M059J (cell line): ENCODE measurements at regions not wholly inside any gene's neighbourhood (a gene's known extent, or its start where the extent isn't known, plus 50 kb on each side); places are given as distances from the start of the nearest gene placed in this dataset.
A peak's percentile ranks its signal among the peaks of the same experiment; 100 is the strongest.
"Not testable (repeated sequence)": the region's sequence is repeated elsewhere in the genome, so short reads cannot be mapped to it uniquely, and the experiment has no call there.

Experiments
- DNase-seq: peaks from one replicate; pipeline ENCODE4 v3.0.0-alpha.2; 2012; ENCODE audit warnings: low read depth

GRCh38 chr10:121690152-121690848, 92.1 kb upstream of the FGFR2 start:
- DNase-seq = no peak

GRCh38 chr10:121687095-121687813, 89.0 kb upstream of the FGFR2 start:
- DNase-seq = no peak

DNA sequence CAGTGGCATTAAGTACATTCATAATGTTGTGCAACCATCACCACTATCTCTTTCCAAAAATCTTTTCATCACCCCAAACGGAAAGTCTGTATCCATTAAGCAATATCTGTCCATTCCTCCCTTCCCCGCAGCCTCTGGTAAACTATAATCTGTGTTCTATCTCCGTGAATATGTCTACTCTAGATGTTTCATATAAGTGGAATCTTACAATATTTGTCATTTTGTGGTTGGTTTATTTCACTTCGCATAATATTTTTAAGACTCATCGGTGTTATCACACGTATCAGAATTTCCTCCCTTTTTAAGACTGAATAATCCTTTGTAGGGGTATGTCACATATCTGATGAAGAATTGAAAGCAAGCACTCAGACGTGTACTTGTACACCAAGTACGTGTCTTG, 86.0 kb upstream of the FGFR2 start:
- DNase-seq = no peak

- DNase-seq = no peak
These were observed 85.6 kb upstream of the FGFR2 start for GRCh38 chr10:121683816-121684215.

- DNase-seq = no peak
These were observed 85.1 kb upstream of the FGFR2 start for GRCh38 chr10:121683366-121683765.

- DNase-seq = no peak
These were observed 83.9 kb upstream of the FGFR2 start for GRCh38 chr10:121681997-121682687.

DNA sequence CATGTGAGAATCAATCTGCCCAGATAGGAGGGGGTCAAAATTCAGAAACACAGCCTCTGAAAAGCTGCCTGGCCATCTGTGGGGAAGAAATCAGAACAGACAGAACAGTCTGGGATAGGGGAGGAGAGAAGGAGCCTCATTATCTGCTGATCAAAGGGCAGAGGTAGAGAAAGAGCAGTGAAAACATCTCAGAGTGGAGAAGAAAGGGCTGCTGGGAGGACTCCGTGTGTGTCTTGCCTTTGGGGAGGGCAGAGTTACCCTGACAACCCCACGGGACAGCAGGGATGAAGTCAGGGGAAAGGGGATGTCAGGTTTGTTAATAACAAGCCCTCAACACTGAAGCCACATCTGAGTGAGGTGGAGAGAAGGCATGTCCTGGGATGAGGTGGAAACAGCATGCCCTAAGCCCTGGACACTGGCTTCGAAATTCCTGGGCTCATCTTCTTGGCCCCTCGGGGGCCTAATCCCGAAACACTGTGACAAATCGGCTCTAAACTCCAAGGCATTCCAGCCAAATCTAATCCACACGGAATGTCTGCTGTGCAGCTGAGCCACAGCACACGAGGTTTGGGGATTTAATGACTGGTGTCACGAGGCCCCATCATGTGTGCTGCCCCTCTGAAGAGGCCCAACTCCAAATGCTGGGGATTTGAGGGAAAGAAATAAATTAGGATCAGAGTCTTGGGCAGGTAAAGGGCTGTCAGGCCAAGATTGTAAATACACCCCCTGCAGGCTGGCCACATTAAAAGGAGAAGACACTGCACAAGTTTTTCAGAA, 82.8 kb upstream of the FGFR2 start:
- DNase-seq = no peak

GRCh38 chr10:121679916-121680315, 81.7 kb upstream of the FGFR2 start:
- DNase-seq = no peak

DNA sequence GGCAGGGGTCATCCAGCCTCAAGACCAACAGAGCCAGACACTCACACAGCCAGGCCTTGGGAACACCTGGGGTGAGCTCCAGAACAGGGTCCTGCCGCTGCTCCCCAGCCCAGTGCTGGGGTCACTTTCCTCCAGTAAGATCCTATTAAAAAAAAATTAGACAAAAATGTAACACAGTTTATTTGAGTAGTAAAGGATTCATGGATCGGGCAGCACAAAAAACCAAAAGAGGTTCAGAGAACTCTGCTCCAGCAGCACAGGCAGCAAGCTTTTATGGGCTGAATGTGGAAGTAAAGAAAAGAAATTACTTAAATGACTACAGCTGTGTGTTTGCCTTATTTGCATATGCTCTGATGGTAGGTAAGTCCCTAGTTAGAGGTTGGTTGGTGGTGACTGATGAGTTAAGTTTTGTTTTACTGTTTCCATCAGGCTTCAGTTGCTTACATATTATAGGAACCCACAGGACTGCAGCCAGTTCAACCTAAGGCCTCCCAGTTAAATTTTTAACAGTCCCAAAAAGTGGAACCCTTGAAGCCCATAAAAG, 80.5 kb upstream of the FGFR2 start:
- DNase-seq = no peak

- DNase-seq = no peak
These were observed 79.6 kb upstream of the FGFR2 start for GRCh38 chr10:121677880-121678279.

DNA sequence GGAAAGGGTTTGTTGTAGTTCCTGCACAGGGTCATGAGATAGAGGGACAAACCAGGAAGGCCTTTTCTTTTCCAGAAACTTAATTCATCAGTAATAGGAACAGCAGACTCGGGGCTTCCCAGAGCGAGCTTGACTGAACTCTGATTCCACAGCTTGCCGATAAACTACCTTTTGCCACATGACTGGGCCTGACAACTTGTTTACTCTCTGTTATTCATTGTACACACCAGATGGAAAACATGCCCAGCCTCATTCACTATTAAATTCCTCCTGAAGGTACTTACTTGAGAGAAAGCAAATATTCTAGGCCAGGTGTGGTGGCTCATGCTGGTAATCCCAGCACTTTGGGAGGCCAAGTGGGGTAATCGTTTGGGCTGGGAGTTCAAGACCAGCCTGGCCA, 77.1 kb upstream of the FGFR2 start:
- no peak for DNase-seq

- DNase-seq = no peak
These were observed 76.6 kb upstream of the FGFR2 start for GRCh38 chr10:121674885-121675284.

DNA sequence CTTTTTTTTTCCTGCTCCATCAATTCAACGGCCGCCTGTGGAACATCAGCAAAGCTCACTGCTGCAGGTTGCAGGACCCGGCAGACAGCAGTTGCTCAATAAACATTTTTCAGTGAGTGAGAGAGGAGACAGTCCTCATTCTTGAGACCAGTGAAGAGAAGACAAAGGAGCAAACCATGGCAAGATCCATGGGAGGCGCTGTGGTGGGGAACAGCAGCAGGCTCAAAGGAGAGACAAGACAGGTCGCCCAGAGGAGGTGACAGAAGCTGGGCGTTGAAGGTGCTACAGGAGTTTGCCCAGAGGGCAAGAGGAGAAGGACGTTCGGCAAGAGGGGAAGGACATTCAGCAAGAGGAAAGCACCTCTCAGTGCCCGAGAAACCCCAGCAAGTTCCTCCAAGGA, 74.5 kb upstream of the FGFR2 start:
- no peak for DNase-seq

GRCh38 chr10:121669840-121670239, 71.6 kb upstream of the FGFR2 start:
- not testable (repeated sequence) for DNase-seq

DNA sequence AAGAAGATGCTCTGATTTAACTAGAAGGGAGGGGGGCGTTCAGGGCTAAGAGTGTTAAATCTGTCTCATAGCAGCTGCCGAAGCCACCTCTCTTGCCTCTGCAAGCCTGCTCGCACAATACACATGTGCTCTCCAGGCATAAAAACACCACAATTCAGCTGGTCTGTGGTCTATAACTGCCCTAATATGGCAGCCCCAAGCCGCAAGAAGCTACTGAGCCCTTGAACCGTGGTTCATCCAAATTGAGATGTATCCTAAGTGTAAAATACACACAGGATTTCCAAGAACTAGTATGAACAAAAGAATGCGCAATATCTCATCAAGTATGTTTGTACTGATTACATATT, 70.8 kb upstream of the FGFR2 start:
- DNase-seq = no peak

- DNase-seq = peak; percentile 46
These were observed 70.2 kb upstream of the FGFR2 start for GRCh38 chr10:121668314-121669027.

DNA sequence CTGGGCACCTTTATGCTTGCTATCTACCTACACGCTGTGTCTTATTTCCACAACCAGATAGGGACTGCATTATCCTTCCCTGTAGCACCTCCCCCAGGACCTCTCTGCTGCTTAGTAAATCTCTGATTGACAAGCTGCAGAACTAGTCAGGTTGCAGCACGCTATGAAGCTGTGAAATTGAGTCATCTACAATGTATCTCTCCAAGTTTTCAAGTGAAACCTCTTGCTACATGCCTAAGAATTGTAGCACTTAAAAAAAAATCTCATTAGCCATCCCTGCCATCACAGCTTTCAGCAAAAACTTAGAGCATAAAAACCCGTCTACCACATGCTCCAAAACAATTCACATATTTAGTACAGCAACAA, 69.7 kb upstream of the FGFR2 start:
- DNase-seq = peak; percentile 14

DNA sequence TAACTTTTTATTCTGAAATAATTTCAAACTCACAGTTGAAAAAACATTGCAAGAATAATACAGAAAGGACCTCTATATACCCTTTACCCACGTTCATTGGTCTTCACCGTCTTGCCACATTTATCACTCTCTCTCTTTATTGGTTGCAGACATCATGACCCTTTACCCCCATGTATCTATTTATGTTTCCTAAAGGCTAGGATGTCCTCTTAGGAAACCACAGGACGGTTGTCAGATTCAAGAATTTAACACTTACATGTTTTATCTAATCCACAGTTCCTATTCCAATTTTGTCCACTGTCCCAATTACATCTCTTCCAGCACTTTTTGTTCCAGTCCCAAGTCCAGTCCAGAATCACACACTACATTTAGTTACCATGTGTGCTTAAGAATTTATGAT, 67.6 kb upstream of the FGFR2 start:
- no peak for DNase-seq

GRCh38 chr10:121664671-121665070, 66.4 kb upstream of the FGFR2 start:
- DNase-seq = no peak

DNA sequence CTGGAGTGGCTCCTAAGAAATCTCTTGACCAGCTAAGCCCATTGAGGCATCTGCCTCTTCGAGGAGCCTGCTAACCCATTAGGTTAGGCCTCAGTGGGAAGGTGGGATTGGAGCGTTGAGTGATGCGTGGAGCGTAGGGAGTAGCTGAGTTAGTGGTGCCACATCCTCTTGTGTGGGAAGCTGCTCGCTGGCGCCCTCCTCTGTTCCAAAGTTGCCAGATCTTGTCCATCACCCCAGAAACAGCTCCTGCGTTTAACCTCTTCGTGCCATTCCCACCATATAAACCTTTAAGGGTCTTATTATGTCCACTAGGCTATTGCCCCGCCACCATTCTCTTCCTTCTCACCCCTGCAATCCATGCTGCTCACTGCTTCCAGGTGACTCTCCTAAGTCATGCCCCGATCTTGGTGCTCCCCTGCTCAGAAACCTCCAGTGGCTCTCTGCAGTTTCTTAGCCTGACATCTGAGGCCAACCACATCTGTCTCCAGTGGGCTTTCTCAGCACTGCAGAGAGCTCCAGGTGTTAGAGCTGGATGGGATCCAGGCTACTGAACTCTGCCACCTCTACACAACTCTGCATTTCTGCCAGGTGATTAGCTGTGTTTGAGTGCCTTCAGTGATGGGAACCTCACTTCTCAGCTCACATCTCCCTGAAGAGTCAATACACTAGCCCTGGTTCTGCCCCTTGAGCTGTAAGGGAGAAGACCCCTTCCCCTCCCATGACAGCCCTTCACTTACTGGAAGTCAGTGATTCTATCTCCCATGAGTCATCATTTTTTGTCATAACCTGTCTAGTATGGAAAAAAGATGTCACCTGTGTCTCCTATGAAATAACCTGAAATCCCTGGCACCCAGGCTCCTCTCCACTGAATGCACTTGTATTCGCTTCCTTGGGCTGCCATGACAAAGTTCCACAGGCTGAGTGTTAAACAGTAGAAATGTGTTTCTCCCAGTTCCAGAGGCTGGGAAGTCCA, 65.0 kb upstream of the FGFR2 start:
- no peak for DNase-seq
